Choroid plexus epithelial cell (primary cell): ENCODE measurements at regions not wholly inside any gene's neighbourhood (a gene's known extent, or its start where the extent isn't known, plus 50 kb on each side); places are given as distances from the start of the nearest gene placed in this dataset.

Experiments used
- DNase-seq: peaks from one replicate; pipeline ENCODE4 v3.0.0-alpha.2; 2010; ENCODE audit warnings: low read depth
- H3K4me3 ChIP-seq: 2 replicates; pipeline ENCODE4 v1.5.1; 2011; ENCODE audit warnings: low read depth, mild to moderate bottlenecking, control low read depth, low read length, moderate library complexity
- CTCF ChIP-seq: conservative IDR thresholded peaks from 2 replicates; pipeline ENCODE4 v1.5.1; 2011; ENCODE audit warnings: low read depth, mild to moderate bottlenecking, control low read depth, inconsistent platforms, low read length, moderate library complexity

GRCh38 chr10:24783504-24783903 is 59.8 kb upstream of the ARHGAP21 start:
- no peak for TF ChIP-seq CTCF
- H3K4me3 ChIP-seq: no peak overlapping the region
- no peak for DNase-seq

GRCh38 chr10:24779737-24780136 is 56.0 kb upstream of the ARHGAP21 start:
- no peak for TF ChIP-seq CTCF
- DNase-seq: no peak
- no peak overlapping the region for H3K4me3 ChIP-seq

- no peak for DNase-seq
- TF ChIP-seq CTCF: no peak
- no peak overlapping the region for H3K4me3 ChIP-seq
These were observed 54.6 kb upstream of the ARHGAP21 start for GRCh38 chr10:24778298-24778697.

GRCh38 chr10:24777196-24777595 is 53.5 kb upstream of the ARHGAP21 start:
- DNase-seq: no peak
- H3K4me3 ChIP-seq: no peak overlapping the region
- no peak for TF ChIP-seq CTCF

- DNase-seq: no peak
- H3K4me3 ChIP-seq: no peak overlapping the region
- no peak for TF ChIP-seq CTCF
These were observed 50.4 kb upstream of the ARHGAP21 start for GRCh38 chr10:24773939-24774589.
